Stimulated activated CD4-positive, alpha-beta T cell treated with anti-CD3 and anti-CD28 coated beads, TNF-alpha, amount 100 ng/mL, for 48 hours (primary cell): ENCODE measurements at regions not wholly inside any gene's neighbourhood (a gene's known extent, or its start where the extent isn't known, plus 50 kb on each side); places are given as distances from the start of the nearest gene placed in this dataset.

Source experiments
- DNase-seq, 3 donors: peaks; one replicate each; pipeline ENCODE4 v3.0.0-alpha.2; 2020; ENCODE audit warnings: low read depth in 3 of 3

DNA sequence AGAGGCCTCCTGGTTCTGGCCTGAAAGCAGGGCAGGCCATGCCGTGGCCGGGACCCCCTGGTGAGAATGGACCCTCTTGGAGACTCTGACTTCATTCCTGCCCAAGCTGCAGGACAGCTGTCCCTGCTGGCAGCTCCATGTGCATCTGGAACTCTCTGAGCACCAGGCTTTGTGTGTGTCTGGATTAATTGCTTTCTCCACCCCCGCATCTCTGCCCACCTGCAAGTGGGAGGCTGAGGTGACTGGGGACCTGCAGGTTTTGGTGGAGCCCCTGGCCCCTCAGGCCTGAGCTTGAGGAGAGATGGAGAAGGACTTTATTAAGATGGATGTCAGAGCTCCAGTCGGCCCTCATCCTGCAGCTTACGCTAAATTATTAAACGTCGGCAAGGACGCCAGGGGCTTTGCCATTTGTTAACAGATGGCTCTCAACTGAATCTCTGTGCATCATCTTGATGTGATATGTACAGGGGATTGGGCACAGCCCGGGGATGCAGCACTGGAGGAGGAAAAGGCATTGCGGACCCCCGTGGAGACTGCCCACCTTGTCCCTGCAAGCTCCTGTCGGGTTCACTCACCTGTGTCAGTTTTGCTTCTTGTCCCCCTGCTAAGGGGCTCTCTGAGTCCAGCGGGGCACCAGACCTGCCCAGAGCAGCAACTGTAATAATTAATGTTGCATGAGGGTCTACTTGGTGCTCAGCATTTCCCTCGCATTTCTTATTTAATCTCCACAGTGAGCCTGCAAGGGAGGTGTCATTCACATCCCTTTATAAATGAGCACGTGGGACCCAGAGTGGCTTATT, 154.1 kb upstream of the RPL38 start:
- DNase-seq = no peak

DNA sequence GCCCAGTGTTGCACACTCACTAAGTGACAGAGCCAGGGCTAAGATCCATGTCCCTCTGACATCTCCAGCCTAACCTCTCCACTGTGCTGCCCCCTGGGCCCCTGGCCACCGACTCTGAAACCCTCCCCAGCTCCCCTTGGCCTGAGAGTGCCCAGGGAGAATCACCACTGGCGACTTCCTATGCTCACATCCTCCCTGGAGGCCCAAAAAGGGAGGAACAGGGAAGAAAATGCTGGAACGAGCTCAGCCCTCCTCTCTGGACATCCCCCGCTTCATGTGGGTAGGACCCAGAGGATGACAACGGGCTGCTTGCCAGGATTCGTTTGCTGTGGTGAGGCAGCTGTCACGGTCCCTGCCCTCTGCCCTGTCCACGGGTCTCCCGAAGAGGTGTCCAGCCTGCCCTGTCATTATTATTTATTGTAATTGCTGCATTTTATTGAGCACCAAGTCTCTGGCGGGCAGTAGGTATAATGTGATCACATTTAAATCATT, 153.5 kb upstream of the RPL38 start:
- DNase-seq = no peak

DNA sequence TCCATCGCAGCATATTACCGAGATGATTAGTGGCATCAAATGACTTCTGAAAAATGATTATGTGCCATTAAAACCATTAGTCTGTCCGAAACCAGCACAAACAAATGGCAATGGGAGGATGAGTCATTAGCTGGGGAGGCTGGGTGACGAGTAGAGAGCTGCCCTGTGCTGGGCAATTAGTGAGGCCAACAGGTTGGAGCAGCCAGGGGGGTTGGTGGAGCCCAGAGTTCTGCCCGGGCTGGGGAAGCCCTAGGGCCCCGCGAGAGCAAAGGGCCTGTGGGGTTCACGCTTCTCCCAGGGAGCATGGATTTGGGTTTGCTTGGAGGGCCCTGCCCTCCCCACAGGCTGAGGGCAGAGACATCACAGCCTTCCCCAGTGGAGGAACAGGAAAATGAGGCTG, 152.1 kb upstream of the RPL38 start:
- DNase-seq = no peak

DNA sequence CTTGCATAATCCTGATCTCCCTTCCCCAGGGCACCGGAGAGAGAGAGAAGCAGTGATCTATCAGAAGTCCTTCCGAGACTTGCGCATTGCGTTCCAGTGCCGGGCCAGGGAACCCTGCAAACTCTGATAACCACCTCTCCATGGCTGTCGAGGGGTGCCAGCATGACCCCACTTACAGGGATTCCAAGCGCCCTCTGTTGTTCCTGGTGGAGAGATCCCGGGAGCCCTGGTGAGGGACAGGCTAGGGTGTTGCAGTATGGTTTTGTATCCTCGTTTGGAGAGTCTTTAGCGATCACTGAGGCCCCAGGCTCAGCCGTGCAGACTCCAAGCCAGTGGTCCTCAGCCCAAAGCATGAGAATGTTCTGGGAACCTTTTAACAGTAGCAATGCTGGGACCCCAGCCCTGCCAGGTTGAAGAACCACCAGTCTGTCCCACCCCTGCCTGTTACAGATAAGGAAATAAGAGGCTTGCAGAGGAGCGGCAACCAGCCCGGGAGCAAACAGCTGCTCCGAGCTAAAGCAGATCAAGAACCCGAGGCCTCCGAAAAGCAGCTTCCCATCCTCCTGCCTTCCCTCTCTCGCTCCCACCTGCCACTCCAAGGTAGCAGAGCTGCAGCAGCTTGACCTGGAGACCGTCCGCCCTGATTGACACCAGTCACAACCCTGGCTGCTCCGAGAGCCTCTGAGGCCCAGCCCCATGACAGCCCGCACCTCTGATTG, 150.3 kb upstream of the RPL38 start:
- DNase-seq = no peak

DNA sequence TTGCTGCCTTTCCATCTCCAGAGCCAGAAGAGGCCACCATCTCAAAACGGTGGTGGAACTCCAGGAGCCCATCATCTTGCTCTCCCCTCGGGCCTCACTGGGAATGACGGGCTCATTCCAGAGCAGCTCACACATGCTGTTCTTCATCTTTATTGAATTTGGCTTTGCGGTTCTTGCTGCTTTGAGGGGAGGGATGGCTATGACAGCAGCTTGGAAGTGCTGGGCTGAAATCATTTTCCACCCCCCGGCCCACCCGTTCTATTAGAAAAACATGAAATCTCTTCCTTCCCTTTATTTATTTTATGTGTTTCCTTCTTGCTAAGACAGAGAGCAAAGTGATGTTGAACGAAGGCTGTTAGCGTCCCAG, 149.8 kb upstream of the RPL38 start:
- DNase-seq = no peak

DNA sequence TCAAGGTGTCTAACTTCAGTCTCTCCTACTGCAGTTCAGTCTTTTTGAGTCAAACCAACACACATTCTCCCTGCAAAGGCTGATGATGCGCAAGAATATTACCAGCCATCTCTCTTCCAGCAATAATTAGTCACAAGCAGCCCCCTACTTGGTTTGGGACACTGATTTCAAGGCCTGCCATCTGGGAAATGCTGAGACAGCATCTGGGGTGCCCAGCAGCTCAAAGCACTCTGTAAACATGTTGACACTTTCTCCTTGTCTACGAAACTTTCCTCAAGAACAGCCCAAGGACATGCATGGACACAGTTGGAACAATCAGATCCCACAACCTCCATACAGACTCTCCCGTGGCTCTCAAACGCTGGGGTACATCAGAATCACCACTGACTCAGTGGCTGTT, 149.2 kb upstream of the RPL38 start:
- DNase-seq = no peak

DNA sequence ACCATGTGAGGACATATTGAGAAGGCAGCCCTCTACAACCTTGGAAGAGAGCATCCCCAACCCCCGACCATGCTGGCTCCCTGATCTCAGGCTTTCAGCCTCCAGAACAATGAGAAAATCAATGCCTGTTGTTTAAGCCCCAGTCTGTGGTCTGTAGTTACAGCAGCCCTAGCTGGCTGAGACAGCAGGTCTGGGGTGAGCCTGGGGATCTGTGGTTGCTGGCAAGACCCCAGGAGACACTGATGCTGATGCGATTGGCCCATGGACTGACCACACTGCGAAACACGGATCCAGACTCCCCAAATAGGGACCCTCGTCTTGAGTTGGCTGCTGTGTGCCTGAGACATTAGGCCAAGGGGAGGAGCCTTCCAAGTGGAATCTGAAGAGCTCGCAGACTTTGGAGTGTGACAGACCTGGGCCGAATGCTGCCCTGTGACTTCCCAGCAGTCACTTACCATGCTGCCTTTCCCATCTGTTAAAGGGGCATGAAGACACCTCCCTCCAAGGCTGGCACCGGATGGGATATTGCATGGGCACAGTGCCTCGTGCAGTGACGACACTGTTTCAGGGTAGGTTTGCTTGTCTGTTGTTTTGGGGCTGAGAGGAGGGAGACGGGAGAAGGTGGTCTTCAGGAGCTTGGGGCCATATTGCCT, 147.8 kb upstream of the RPL38 start:
- no peak for DNase-seq

DNA sequence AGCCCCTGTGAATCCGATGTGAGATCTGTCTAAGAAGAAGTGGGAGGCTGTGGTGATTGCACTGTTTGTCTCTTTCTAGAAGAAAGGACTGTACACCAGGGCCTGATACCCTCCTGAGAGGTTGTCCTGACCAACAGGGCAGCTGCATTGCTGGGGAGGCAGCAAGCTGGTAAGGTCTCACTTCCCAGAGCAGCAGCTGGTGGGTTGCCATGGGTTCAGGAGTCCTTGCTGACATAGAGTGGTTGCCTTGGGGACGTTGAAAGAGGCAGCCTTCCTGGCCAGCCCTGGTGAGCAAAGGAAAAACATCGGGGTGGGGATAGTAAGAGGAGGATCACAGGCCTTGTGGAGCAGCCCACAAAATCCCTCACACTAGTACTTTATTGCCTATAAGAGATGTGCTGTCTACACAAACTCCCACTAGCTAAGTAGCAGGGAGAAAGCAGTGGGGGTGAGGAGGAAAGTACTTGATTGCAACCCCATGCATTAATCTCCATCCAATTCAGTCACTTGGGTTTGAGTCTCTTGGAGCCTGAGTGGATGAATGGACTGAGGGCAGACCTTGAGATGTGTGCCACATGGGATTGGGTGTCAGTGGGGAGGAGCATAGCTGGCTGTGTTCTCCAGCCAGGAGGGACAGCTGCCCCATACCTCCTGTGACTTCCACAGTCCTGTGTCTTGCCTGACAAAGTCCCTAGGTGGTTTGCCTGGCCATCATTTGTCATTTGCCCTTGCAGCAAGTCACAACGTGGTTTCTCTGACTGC, 143.8 kb upstream of the RPL38 start:
- no peak for DNase-seq

DNA sequence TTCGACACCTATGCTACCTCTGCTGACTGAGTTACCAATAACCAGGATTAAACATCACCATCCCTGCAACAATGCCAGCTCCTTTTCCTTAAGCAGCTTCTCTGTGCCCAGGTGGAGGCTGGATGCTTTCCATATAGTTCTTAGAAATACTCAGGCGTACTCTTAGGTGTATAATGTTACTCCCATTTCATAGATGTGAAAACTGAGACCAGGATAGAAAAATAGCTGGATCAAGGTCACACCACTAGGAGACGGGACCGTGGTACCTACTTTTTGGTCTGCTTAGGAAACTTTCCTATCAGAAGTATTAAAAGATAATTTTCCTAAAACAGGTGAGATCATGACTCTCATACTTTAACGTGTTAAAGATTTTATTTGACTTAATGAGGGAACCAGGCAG, 141.7 kb upstream of the RPL38 start:
- DNase-seq = no peak

DNA sequence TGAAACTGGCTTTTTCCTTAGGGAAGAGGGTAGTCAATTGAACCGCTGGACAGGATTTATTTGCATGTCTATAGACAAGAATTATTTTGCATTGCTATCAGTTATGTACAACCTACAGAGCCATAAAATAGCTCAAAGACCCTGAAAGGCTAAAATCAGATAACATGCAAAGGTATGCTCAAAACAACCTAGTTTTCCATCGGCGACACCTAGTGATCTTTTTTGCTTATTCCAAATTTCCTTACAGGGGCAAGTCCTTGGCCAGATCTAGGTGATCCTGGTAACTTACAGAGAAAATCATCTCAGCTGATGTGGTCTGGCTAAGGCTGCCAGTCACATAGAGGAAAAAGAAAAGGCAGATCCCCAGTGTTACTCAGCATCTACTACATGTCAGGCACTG, 141.2 kb upstream of the RPL38 start:
- no peak for DNase-seq

DNA sequence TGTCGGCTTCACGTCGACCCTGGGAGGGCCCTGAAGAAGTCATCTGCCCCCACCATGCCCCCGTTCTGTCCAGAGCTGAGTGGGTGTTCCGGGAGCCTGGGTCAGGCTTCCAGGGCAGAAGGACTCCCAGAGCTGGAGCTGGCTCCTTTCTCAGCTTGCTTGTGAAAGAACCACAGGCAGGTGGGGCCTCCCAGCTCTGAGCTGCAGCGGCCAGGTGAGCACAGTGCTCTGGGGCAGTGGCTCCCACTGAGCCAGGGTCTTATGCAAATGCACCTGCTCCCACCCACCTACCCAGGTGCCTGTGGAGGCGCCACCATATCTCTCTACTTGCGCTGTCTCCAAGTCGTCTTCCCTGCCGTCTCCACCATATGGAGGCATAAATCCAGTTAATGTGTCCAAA, 140.0 kb upstream of the RPL38 start:
- DNase-seq = no peak

DNA sequence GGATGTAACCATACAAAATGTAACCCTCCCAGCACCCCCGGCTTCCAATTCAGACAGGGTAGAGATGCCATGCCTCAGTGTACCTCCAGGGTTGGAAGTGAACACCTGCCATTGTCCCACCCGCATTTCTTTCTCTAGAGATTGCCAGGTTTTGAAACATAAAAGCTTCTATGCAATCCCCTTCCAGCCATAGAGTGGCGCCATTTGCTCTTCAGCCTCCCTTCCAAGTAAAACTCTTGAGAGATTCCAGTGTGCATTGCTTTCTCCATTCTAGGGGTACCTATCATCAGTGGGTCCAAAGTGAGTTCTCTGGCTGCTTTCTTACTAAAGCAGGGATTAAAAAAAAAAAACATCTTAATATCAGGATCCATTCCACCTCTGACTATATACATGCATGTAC, 133.1 kb upstream of the RPL38 start:
- DNase-seq = no peak

DNA sequence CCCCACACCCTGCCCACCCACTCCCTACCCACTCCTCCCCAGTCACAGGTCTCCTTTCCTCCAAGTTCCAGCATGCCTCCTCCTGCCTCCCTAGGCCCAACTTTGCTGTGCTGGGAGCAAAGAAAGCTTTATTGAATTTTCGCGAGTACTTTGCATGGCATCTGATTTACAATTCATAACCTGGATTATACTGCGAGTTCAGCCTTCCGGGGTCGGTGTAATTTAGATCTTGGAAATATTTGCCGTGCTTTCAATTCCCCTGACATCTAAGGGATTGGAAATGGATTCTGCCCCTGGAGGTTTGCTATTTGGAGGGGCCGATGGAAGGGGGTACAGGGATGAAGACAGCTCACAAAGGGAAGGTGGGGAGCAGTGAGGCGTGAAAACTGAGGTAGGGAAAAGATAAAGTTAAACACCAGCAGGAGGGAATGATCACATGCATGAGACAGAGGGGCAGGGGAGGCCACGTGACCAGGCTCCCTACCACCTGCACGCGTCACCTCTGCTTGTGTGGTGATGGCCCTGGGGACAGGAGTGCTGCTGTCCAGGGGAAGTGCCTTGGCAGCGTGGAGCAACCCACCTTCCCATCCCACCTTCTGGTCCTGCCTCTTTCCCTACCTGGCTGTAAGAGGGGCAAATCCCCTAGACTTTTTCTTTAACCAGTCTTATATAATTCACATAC, 132.3 kb upstream of the RPL38 start:
- no peak for DNase-seq

DNA sequence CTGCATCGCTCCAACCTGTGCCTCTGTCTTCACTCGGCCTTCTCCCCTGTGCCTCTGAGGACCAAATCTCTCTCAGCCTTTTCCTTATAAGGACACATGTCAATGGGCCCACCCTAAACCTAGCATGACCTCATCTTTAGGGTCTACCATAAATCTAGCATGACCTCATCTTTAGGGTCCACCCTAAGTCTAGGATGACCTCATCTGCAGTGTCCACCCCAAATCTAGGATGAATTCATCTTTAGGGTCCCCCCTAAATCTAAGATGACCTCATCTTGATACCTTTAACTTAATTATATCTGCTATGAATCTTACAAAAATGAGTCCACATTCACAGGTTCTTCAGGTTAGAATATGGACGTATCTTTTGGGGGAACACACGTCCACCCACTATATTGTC, 131.1 kb upstream of the RPL38 start:
- DNase-seq = no peak

DNA sequence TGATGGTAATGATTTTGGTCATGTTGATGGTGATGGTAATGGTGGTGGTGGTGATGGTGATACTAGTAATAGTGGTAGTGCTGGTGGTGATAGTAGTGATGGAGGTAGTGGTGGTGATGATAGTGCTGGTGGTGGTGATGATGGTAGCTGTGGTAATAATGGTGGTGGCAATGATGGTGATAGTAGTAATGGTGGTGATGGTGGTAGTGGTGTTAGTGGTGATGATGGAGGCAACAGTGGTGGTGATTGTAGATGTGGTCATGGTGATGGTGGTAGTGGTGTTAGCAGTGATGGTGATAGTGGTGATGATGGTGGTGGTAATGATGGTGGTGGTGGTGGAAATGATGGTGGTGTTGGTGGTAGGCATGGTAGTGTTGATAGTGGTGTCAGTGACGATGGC, 127.0 kb upstream of the RPL38 start:
- no peak for DNase-seq

DNA sequence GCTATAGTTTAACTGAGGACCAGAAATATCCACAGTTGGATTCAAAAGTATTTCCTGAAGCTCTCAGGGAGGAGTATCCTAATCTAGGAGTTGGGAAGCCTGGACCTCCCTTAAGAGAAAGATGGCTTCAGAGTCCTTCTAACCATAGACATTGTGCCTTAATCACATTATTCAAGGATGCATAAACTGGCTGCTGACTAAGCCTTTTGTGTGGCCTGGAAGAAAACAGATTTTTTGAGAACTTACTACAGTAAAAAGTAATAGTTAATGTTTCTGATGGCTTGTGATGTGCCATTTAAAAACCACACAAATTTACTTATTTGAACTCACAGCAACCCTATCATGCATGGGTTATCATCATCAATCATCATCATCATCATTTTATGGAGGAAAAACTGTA, 126.2 kb upstream of the RPL38 start:
- no peak for DNase-seq

DNA sequence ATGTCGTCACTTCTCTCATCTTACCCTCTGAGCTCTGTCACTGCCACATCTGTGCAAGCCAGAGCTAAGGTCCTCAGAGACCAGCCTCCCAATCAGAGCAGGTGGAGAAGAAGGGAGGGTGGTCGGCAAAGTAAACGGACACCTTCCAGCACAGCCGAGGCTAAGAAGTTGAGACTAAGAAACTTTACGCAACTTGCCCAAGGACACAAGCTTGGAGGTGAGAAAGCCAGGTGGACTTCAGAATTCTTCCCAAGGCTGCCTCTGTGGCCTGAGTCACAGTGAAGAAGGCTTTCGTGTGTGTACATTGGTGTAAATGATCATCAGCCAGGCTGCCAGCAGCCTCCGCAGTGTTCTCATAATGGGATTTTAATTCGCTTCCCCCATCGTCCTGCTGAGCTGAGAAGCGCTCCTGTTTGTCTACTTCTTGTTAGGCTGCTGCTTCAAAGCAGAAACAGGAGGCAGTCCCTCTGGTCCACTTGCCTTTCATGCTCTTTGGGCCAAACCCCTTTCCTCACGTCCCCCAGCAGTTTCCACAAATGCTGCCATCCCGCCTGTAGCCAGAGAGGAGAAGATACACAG, 125.0 kb upstream of the RPL38 start:
- no peak for DNase-seq

DNA sequence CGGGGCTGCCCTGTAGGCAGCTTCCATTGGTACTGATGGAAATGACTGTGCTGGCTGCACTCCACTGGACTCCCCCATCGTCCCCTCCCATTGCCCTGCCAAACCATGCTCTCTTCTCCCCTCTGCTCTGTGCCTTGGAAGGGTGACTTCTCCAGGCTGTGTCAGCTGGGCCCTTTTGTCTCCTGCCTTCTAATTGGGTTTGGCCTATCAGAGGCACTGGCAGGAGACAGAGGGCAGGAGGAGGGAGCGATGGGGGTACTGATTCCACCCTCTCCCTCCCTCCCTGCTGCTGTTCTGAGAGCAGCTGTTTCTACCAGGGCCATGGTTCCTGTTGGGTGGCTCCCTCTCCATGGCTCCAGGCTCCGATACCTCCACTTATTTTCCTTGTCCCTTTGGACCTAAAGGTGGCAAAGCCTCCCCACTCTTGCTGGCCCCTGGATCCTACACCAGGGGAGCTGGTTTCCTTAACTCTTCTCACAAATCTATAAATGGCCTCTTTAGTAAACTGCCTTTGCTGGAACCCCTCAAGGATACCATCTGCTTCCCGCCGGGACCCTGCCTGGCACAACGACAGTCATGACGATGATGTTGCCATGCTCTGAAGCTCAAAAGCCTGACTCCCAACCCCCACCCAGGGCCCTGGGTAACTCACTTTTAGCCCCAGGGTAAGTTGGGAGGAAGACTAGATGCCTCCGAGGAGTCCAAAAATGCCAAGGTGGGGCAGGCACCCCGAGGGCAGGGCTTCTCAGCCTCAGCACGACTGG, 123.8 kb upstream of the RPL38 start:
- DNase-seq = no peak

DNA sequence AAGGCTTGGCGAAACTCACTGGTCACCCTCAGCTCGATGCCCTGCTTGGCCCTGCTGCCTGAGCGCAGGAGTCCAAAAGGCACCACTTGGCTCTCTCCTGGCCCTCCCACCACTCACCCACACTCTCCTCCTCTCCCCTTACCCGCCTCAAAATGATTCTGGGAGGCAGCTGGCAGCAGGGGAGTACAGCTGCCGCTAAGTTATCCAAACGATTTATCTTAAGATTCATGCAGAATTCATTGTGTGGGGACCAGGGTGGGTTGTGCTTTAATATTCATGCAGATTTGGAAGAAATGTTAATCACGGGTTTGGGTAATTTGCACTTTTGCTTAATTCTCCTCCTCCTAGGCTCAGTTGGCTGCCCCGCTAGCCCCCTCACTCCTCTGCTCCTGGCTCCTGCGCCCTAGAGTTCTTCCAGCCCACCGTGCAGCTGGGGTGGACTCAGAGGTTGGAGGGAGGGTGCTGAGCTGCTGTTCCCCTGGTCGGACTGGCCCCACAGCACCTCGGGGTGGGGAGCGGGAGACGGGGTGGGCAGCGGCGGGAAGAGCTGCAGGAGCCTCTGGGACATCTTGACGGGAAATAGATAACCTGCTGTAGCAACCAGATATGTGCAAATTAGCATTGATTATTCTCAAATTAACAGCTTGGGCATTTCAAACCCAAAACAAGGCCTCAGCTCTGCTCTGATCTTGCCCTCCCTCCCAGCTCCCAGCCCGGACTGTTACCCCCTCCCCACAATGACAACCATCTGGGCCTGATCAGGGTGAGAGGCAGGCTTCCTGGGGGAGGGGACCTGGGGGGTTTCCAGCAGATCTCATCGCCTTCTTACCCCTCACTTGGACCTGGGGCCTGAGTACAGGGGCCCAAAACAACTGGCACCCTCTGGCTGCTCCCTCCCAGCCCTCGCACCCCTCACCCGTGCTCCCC, 122.6 kb upstream of the RPL38 start:
- no peak for DNase-seq
